Germinal center (tissue), 1 donor: ENCODE measurements at regions not wholly inside any gene's neighbourhood (a gene's known extent, or its start where the extent isn't known, plus 50 kb on each side); places are given as distances from the start of the nearest gene placed in this dataset.

Source experiments
- DNase-seq: peaks from one replicate; pipeline ENCODE4 v3.0.0; 2012; ENCODE audit warnings: mixed read lengths, low spot score

- DNase-seq, result no peak
Observed at GRCh38 chr6:170160628-170161611, 130.0 kb downstream of the DLL1 start.

DNA sequence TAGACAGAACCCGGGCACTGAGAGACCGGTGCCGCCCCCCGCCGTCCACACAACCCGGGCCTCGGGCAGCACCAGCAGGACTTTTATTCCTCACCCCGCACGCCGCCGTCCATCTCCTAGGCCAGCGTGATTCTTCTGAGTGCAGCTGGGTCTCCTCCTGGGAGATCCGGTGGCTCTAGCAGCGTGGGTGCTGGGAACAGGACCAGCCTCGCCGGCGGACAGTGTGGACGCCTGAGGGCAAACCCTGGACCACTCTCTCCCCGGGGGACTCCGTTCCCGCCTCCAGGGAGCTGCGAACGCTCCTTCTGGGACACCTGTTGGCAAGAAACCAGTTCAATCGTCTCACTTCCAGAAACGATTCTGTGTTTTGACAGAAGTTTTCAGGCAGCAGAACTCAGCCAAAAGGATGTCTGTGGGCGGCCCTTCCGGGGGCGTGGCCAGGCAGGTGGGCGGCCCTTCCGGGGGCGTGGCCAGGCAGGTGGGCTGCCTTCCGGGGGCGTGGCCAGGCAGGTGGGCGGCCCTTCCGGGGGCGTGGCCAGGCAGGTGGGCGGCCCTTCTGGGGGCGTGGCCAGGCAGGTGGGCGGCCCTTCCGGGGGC is 130.7 kb downstream of the DLL1 start:
- DNase-seq, result no peak

DNA sequence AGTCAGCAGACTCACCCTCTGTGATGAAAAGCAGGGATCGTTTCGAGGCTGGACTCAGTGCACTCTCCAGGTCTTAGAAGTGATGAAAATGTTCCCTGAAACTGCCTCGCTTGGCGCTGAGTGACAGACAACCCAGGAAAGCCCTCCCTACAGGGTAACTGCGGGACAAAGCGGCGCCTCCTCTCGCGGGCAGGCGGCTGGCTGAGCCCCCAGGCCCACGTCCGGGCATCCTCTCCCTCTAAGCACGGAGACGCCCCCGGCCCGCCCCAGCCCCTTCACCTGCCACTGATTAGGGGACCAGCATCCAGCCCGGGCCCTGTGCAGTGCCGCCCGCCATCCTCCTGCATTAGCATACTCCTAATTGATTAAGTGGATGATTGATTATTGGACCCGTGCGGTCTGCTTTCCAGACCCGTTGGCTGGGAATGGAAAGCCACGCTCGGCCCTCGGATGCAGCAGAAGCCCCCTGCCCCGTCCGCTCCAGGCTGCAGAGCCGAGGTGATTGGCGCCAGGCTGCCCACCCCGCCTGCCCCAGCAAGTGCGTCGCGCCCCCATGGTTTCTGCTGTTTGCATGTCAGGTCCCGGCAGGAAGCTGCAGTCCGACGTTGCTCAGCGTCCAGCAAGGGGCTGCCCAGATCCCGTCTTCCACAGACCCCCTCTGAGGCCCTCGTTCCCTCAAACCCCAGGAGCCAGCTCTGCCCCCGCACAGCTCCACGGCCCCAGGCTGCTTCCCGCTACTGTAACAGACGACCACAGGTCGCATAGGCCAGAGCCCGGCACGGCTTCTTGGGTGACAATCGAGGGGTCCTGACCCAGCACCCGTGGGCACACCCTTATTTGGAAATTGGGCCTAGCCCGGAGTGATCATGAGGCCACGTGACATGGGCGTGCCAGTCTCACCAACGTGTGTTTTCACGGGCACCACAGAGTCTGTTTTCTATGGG is 131.6 kb downstream of the DLL1 start:
- DNase-seq, result no peak

- no peak for DNase-seq
Observed at GRCh38 chr6:170158296-170159021, 132.4 kb downstream of the DLL1 start.

GRCh38 chr6:170157567-170158218 is 133.2 kb downstream of the DLL1 start:
- no peak for DNase-seq

GRCh38 chr6:170156448-170157375 is 134.2 kb downstream of the DLL1 start:
- DNase-seq, result no peak

DNA sequence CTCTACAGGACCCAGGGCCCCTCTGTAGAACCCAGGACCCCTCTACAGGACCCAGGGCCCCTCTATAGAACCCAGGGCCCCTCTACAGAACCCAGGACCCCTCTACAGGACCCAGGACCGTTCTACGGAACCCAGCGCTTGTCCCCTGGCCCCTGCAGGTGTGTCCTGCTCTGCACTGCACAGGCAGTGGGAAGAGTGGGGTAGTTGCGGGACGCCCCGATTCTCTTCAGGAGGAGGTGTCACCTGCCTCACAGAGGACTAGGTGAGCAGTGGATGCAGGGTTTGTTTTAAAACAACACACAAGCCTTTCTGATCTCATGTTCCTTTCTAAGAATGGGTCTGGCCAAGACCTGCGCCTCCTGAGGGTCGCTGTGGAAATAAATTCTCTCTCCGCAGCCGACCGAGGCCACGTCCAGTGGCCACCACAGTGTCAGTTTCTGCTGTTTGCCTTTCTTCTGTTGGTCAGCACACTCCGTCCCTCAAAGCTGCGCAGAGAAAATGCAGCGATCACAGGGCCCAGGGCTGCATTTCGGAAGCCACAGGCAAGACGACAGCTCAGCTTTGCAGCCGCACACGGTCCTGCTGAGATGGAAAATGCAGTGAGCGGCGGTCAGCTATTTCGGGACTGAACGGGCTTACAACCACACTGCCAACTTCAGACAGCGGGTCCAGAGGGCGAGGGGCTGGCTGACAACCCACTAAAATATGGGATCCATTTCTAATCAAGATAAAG is 135.2 kb downstream of the DLL1 start:
- DNase-seq, result no peak

GRCh38 chr6:170153436-170154319 is 137.2 kb downstream of the DLL1 start:
- no peak for DNase-seq

GRCh38 chr6:170152989-170153388 is 137.9 kb downstream of the DLL1 start:
- no peak for DNase-seq

DNA sequence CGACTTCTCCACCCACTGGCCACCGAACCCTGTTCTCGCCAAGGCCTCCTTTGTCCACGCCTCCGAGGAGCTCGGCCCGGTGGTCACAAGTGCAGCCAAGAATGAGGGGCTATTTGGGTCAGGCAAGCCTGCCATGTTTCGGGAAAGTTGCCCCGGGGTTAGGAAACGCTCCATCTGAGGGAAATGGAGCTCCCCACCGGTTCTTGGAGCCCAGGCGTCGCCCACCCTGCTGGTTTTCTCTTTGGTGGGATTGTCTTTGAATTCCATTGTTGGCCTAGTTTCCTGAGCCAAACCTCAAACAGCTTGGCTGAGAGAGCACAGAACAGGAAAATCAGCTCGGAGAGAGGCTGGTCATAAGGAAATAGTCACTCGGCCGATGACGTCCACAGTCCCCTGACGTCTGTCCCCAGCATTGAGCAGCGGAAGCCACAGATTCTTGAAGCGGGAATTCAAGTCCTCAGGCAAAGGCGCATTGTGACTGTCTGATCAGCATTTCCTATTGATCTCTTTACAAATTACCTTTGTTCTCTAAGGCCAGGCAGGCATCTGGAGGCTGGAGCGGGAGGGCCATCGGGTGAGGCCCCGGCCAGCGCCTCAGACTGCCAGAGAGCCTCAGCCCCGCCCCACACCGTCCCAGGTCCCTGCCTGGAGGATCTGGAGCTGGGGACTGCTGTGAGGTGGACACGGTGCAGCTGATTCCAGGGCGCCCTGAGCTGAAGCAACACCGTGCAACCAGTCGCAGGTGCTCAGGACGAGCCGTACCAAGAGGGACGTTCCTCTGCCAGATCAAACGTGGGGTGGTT is 138.6 kb downstream of the DLL1 start:
- no peak for DNase-seq

DNA sequence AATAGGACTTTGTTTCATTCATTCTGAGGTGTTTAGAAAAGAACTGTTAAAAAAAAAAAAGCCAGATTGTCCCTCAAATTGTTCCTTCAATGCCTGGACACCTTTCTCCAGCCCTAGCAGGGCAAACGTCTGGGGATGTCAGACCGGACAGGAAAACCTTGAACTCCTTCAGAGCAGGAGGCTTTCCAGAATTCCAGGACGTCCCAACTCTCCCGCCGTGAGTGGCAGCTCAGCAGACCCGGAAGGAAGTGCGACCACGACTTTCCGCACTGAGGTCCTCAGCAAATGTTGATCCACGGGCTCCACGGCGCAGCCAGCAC is 139.1 kb downstream of the DLL1 start:
- DNase-seq, result no peak

DNA sequence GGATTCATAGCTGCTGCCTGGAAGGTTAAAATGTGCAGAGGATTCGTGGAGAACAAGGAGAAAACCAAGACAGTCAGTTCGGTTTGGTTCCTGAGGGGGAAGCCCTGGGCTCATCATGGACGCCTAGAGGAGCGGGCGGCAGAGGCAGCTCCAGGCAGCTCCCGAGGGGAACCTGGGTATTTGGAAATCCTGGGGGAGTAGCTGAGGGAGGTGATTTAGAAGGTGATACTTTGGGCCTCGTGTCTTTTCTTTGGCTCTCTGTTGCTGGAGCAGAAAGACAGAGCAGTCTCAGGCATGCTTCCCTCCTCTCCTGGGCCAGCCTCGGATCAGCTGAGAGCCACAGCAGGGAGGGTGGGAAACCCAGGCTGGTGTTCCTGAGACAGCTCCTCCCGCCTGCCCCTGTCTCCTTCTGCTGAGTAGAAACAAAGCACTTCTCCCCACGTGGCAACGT is 139.5 kb downstream of the DLL1 start:
- DNase-seq, result no peak

DNA sequence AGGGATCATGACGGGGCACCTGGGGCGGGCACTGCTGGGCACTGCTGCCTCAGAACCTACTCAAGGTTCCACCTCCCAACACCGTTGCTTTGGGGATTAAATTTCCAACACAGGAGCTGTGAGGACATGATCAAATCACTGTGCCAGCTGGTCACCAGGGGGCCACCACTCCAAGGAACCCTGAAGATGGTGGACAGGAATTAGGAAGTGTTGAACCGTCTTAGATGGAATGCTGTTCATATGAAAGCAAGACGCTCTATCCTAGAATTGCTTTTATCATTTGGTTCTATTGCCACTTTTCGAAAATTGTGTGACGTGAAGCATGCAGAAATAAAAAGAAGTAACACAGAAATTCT is 140.3 kb downstream of the DLL1 start:
- DNase-seq, result no peak

DNA sequence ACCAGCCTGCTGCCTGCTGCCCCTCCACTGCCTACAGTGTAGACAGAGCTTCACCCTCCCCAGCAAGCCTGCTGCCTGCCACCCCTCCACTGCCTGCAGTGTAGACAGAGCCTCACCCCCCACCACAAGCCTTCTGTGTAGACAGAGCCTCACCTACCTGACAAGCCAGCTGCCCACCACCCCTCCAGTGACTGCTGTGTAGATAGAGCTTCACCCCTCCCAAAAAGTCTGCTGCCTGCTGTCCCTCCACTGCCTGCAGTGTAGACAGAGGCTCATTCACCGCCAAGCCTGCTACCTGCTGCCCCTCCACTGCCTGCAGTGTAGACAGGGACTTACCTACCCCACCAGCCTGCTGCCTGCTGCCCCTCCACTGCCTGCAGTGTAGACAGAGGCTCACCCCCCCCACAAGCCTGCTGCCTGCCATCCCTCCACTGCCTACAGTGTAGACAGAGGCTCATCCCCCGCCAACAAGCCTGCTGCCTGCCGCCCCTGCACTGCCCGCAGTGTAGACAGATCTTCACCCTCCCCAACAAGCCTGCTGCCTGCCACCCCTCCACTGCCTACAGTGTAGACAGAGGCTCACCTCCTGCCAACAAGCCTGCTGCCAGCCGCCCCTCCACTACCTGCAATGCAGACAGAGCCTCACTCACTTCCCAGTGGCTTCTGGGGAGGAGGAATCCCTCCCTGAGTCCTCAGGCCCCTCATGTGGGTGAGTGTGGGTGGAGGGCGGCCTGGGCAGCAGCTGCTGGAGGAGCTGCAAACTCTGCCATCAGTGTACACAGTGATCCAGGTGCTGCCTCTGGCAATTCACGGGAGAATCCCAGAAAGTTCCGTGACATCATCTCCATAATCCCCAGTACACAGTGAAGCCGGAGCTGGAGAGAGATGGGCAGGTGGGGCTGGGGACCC is 140.9 kb downstream of the DLL1 start:
- no peak for DNase-seq

- DNase-seq, result no peak
Observed at GRCh38 chr6:170148709-170149470, 142.0 kb downstream of the DLL1 start.
